Nephron (organoid): ENCODE measurements at regions not wholly inside any gene's neighbourhood (a gene's known extent, or its start where the extent isn't known, plus 50 kb on each side); places are given as distances from the start of the nearest gene placed in this dataset.

Experiments used
- H3K27ac Mint-ChIP-seq, 3 experiments: 2 replicates each; pipeline ENCODE4 v1.8.0; 2020; ENCODE audit warnings: mixed read lengths in 3 of 3, mild to moderate bottlenecking in 2 of 3, moderate library complexity in 1 of 3
- H3K27me3 Mint-ChIP-seq: 2 replicates; pipeline ENCODE4 v1.8.0; 2021; ENCODE audit warnings: low read depth, mild to moderate bottlenecking, moderate library complexity, mixed read lengths
- H3K36me3 Mint-ChIP-seq: 2 replicates; pipeline ENCODE4 v1.8.0; 2020; ENCODE audit warnings: low read depth, mixed read lengths
- H3K4me1 Mint-ChIP-seq: 2 replicates; pipeline ENCODE4 v1.8.0; 2020; ENCODE audit warnings: mixed read lengths
- H3K4me3 Mint-ChIP-seq, 3 experiments: 2 replicates each; pipeline ENCODE4 v1.8.0; 2020; ENCODE audit warnings: mild to moderate bottlenecking in 3 of 3, mixed read lengths in 3 of 3, moderate library complexity in 2 of 3
- H3K9me3 Mint-ChIP-seq: 2 replicates; pipeline ENCODE4 v1.8.0; 2020; ENCODE audit warnings: mixed read lengths
- TF ChIP-seq, protein P1 (sequence below), 3 experiments: fragments of 200-600 bp; sonication (generic); IDR thresholded peaks; one replicate each; pipeline ENCODE4 v1.5.0; 2021; ENCODE audit warnings: antibody characterized with exemption in 3 of 3; ENCODE audit not compliant: unreplicated experiment in 3 of 3

DNA sequence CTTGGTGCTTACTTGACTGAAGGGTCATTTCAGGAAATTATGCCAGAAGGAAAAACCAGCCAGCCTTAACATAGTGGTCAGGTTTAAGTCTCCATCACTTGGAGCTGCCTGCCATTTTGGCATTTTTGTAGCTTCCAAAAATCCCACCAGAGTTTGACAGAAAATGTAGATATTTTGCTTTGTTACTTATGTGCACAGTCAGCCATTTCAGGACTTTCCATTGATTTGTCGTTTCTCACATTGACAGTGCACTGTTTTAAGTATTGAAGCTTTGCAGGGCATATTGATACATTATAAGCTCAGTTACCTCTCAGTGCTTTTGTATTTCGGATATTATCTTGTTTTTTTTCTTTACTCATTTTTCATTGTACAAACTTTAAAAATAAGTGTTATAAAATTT, 89.0 kb upstream of the ANKRD34C start:
- H3K27ac Mint-ChIP-seq = no peak overlapping the region
- H3K27me3 Mint-ChIP-seq = peaks cover 30% of the 10 kb centered on the region
- H3K9me3 Mint-ChIP-seq = no peaks in the 10 kb centered on the region
- peaks cover 30% of the 10 kb centered on the region for H3K4me1 Mint-ChIP-seq
- TF ChIP-seq, protein P1, sequence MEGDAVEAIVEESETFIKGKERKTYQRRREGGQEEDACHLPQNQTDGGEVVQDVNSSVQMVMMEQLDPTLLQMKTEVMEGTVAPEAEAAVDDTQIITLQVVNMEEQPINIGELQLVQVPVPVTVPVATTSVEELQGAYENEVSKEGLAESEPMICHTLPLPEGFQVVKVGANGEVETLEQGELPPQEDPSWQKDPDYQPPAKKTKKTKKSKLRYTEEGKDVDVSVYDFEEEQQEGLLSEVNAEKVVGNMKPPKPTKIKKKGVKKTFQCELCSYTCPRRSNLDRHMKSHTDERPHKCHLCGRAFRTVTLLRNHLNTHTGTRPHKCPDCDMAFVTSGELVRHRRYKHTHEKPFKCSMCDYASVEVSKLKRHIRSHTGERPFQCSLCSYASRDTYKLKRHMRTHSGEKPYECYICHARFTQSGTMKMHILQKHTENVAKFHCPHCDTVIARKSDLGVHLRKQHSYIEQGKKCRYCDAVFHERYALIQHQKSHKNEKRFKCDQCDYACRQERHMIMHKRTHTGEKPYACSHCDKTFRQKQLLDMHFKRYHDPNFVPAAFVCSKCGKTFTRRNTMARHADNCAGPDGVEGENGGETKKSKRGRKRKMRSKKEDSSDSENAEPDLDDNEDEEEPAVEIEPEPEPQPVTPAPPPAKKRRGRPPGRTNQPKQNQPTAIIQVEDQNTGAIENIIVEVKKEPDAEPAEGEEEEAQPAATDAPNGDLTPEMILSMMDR (IDR thresholded peaks at IDR 0.05; ENCODE audit: unreplicated experiment in 3 of 3) = no peak
- H3K36me3 Mint-ChIP-seq = no peaks in the 10 kb centered on the region
- no peak overlapping the region for H3K4me3 Mint-ChIP-seq

DNA sequence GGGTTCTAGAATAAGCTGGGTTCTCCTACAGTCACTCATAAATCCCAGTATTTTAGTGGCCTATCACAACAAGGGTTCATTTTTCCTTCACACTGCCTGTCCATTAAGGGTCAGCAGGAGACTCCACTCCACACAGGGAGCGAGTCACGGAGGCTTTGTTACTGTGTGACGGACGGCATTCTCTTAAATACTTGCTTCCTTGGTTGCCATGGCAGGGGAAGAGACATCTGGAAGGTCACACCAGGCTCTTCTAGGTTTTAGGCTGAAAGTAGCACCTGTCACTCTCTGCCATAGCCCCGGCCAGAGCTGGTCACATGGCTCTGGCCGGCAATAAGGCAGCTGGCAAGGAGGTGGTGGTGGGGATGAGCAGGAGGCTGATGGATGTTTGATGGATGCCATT, 89.4 kb upstream of the ANKRD34C start:
- Mint-ChIP-seq H3K4me3 (no peak overlapping the region), H3K27ac (no peak overlapping the region), H3K27me3 (peaks cover 26% of the 10 kb centered on the region), H3K4me1 (peaks cover 30% of the 10 kb centered on the region), H3K9me3 (no peaks in the 10 kb centered on the region), H3K36me3 (no peaks in the 10 kb centered on the region)
- TF ChIP-seq, protein P1 (IDR thresholded peaks at IDR 0.05; ENCODE audit: unreplicated experiment in 3 of 3) = no peak

DNA sequence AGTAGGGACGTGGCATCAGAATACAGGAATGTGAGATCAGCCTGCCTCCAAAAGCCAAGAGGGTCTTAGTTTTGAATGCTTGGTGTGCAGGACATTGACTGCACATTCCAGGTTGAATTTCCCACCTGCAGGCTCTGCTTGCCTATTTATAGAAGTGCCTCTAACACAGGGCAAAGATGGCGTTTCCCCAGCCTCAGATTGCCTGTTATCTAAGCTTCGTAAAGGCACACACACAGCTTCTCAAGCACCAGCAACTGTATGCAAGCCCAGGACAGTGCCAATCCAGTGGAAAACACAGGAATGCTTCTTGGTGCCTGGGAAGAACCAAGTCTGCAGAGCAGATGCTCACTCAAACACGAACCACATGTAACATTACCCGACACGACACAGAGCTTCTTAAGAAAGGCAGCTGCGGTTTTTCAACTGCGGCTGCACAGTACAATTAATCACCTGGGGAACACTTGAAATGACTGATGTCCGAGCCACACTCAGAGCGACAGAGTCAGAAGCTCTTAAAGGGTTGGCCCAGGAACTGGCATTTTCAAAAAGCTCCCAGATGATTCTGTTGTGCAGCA, 90.0 kb upstream of the ANKRD34C start:
- peaks cover 30% of the 10 kb centered on the region for H3K4me1 Mint-ChIP-seq
- H3K27ac Mint-ChIP-seq = peak overlapping the region in 2 of 3 experiments; percentile 24 to 88
- TF ChIP-seq, protein P1 (IDR thresholded peaks at IDR 0.05; ENCODE audit: unreplicated experiment in 3 of 3) = no peak
- no peak overlapping the region for H3K4me3 Mint-ChIP-seq
- H3K36me3 Mint-ChIP-seq = no peaks in the 10 kb centered on the region
- no peaks in the 10 kb centered on the region for H3K9me3 Mint-ChIP-seq
- H3K27me3 Mint-ChIP-seq = peaks cover 24% of the 10 kb centered on the region

DNA sequence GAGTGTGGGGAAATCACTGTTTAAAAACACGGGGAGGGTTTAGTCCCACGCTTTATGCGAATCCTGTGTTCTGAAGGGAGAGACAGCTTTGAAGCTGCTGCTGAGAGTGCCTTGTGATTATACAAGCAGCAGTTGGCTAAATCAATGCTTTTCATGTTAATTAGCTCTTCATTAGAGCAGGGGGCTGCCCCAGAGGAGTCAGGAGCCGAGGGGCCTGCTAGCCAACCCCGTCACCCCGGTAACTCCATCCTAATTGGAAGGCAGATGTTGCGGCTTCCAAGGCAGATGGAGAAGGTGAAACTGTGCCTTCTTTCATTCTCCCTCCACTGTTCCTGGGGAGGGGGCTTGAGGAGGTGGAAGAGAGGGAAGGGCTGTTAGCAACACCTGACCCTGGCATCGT, 92.4 kb upstream of the ANKRD34C start:
- H3K27me3 Mint-ChIP-seq = peaks cover 19% of the 10 kb centered on the region
- H3K4me3 Mint-ChIP-seq = no peak overlapping the region

DNA sequence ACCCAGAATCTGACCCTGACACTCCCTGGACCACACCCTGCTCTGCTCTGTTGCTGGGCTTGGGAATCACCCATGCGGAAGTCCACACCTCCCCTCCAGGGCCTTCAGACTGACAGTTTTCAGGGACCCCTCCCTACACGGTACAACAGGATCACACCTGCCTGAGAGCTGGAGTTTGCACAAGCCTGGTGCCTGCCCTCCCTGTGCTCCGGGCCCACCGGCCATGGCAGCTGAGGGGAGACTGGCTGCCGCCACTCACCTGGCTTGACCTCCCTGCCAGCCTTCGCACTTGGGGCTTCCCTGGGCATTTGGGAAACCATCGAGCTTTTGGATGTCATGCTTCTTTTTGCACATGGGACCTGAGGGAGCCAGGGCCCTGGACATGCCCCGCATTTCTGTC, 95.9 kb upstream of the ANKRD34C start:
- peaks cover 19% of the 10 kb centered on the region for H3K27me3 Mint-ChIP-seq
- H3K4me3 Mint-ChIP-seq = no peak overlapping the region
- H3K9me3 Mint-ChIP-seq = no peaks in the 10 kb centered on the region
- TF ChIP-seq, protein P1 (IDR thresholded peaks at IDR 0.05; ENCODE audit: unreplicated experiment in 3 of 3) = no peak
- no peaks in the 10 kb centered on the region for H3K36me3 Mint-ChIP-seq
- H3K4me1 Mint-ChIP-seq = peaks cover 4% of the 10 kb centered on the region
- no peak overlapping the region for H3K27ac Mint-ChIP-seq

More for the DNA sequence above, 92.4 kb upstream of the ANKRD34C start:
- Mint-ChIP-seq H3K27ac (no peak overlapping the region), H3K9me3 (no peaks in the 10 kb centered on the region), H3K36me3 (no peaks in the 10 kb centered on the region), H3K4me1 (peaks cover 25% of the 10 kb centered on the region)
- TF ChIP-seq, protein P1 (IDR thresholded peaks at IDR 0.05; ENCODE audit: unreplicated experiment in 3 of 3) = no peak

DNA sequence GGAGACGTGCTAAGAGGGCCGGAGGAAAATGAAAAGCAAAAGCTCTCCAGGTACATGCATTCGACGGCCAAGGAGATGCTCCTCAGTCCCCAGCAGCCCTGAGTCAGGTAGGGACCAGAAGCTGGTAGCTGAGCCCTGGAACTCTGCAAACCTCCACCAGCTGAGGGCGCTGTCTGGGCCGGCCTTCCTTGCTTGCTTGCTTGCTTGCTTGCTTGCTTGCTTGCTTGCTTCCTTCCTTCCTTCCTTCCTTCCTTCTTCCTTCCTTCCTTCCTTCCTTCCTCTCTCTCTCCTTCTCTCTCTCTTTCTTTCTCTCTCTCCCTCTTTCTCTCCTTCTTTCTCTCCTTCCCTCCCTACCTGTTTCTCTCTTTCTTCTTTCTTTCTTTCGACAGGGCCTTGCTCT, 94.6 kb upstream of the RASGRF1 start:
- H3K27me3 Mint-ChIP-seq = peaks cover 11% of the 10 kb centered on the region
- no peaks in the 10 kb centered on the region for H3K9me3 Mint-ChIP-seq
- H3K27ac Mint-ChIP-seq = no peak overlapping the region
- no peaks in the 10 kb centered on the region for H3K36me3 Mint-ChIP-seq
- no peak overlapping the region for H3K4me3 Mint-ChIP-seq
- TF ChIP-seq, protein P1 (IDR thresholded peaks at IDR 0.05; ENCODE audit: unreplicated experiment in 3 of 3) = no peak
- no peaks in the 10 kb centered on the region for H3K4me1 Mint-ChIP-seq
